HG02973 (cell line): ENCODE measurements at regions not wholly inside any gene's neighbourhood (a gene's known extent, or its start where the extent isn't known, plus 50 kb on each side); places are given as distances from the start of the nearest gene placed in this dataset.

Experiments used
- ATAC-seq: cut with Tn5 transposase; IDR thresholded peaks from one replicate; pipeline ENCODE4 v1.9.1; 2021; ENCODE audit warnings: moderate library complexity; ENCODE audit not compliant: unreplicated experiment

DNA sequence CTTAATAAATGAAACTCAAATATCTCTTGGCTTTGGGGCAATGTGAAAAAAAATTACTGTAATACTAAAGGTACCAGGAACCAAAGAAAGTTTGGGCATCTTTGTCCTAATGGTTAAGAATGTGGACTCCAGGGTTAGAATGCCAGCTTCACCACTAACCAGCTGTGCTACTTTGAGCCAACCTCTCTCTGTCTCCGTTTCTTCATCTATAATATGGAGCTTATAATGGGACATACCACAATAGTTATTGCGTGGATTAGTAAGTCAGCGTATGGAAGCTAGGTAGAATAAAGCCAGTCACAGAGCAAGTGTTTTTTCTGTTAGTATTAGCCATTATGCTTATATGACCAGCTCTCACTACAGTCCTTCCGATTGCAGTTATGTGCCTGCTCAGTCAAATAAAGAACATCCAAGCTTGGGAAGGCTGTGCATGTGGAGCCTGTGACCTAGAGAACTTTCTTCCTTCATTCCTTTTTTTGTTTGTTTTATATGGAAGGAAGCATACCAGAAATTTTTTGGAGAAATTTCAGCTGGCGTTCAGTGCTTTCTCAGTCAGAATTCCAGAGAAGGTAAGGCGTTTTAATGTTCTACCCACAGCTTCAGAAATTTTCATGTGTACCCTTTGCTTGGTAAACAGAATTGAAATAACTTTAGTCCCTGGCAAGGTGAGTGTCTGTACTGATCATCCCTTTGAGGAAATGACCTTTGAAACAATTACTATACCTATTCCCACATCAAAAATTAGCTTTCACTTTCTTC, 114.0 kb upstream of the RND3 start:
- ATAC-seq: no peak

DNA sequence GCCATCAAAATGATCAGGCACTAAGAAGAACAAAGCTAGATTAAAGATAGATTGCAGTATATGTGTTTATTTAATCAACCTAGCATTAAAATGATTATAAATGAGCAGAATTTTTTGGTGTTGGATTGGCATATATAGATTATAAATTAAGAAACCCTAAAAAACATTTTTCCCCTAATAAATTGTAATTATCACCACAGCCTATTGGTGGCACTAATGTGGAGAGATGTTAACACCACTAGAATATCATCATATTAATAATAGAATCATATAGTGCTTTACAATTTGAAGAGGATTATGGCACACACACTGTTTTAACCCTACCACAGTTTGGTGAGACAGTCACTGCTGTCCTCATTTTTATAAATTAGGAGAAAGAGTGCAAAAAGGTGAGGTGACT, 112.4 kb upstream of the RND3 start:
- ATAC-seq: no peak

DNA sequence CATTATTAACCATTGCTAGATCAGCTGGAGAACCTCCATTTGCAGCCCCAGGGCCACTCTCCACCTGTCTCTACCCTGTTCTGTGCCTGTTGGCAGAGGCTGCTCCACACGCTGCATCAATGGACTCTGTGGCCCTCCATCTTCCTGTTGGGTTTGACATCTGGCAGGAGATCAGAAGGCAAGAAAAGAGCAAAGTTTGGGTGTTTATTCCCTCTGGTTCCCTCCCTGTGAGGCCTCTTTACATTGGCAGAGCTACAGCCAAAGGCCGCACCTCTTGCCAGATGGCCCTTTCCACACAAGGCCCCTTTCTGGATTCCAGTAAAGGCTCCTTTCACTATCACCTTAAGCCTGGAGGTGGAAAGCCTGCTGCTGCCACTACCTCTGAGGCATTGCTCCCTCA, 110.9 kb upstream of the RND3 start:
- no peak for ATAC-seq

DNA sequence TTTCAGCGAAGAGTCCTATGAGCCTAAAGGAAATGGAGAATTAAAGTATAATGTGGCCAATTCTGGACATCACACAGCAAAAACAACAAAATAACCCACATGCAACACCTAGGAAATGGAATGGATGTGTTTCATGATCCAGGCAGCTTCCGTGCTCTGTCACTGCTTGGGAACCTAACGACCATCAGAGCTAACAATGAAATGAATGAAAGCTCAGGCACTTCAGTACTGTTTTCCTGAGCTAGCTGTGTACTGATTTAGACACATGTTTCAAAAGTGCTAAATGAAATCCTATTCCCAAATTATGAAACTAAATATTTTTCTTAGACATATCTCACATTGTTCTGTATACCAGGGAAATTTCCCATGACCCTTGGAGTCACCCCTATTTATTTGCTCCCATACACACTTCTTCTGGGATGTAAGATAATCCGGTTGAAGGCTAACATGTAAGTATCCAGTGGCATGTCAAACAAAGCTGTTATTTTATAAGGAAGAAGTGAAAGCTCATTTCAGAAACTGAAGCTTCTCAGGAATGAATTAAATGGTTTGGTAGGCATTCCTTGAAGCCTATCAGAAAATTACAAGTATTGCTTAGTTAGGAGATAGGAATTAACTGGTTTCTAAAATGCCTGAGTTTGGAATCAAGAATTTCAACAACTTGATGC, 108.5 kb upstream of the RND3 start:
- ATAC-seq: no peak

DNA sequence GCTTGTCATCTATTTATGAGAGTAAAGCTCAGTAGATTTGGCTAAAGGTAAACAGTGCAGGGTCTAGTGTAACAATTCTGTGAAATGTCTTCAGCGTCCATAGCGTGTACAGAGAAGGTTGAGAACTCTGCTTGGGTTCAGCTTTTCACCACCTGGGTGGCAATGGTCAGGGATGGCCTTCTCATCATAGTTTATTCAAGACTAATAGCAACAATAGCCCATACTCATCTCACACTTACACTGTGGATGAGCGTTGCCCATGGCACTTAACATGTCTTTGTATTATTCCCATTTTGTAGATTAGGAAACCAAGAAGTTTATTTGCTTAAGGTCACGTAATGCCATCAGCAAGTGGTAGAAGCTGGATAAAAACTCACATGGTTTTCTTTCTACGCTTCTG, 106.8 kb upstream of the RND3 start:
- ATAC-seq: no peak

DNA sequence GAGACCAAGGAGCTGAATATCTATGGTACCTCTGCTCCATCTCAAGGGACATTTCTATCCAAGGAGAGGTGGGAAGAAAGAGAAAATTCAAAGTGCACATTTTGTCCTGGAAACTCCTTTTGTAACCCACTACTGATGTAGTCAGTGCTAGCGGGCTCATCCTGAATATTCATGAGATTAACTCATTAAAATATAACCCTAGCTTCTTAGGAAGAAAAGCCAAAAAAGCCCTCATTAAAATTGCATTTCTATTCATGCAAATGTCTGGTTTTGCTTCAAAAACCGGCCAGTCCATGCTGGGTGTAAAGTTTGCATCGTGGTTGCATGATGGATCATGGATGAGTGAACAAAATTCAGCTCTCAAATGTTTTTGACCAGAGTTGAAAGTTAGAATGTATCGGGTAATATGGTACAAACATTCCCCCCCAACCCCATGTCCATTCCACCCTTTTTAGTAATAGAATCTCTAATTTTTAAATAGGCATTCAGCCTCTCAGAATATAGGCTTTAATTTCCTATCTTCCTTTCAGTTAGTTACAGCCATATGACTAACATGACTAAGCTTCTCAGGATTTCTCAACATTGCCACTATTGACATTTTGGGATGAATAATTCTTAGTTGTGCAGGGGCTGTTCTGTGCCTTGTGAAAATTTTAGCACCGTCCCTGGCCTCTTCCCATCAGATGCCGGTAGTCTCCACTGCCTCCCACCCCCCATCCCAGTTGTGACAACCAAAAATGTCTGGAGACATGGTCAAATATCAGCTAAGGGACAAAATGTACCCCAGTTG, 104.2 kb upstream of the RND3 start:
- ATAC-seq: no peak

DNA sequence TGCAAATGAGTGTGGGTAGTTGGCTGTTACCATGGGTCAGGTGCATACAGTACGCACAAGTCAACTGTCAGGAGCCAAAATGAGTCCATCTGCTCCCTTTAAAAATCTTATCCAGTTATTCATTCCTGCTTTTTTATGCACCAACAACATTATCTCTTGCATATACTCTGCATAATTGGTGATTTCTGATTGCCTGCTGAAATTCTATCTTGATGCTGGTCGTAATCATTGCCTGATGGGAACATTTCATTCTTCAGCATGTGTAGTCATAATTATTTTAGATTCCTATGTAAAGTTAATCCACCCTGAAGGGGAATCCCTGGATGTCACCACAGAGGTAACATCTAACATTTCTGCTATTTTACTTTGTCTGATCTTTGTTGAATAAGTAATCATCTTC, 102.2 kb upstream of the RND3 start:
- ATAC-seq: no peak

DNA sequence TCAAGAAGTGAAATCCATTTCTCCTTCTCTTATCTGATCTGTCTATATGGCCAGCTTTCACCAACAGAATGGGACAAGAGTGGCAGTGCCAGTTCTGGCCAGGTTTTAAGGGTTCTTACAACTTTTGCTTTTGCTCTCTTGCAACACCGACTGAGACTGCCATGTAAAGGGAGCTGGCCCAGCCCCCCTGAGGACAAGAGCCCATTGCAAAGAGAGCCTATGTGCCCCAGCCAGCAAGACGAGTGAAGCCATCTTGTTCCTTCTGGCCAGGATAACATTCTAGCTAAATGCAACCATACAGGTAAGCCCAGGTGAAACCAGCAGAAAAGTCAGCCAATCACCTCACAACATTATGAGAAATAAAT, 101.0 kb upstream of the RND3 start:
- no peak for ATAC-seq

DNA sequence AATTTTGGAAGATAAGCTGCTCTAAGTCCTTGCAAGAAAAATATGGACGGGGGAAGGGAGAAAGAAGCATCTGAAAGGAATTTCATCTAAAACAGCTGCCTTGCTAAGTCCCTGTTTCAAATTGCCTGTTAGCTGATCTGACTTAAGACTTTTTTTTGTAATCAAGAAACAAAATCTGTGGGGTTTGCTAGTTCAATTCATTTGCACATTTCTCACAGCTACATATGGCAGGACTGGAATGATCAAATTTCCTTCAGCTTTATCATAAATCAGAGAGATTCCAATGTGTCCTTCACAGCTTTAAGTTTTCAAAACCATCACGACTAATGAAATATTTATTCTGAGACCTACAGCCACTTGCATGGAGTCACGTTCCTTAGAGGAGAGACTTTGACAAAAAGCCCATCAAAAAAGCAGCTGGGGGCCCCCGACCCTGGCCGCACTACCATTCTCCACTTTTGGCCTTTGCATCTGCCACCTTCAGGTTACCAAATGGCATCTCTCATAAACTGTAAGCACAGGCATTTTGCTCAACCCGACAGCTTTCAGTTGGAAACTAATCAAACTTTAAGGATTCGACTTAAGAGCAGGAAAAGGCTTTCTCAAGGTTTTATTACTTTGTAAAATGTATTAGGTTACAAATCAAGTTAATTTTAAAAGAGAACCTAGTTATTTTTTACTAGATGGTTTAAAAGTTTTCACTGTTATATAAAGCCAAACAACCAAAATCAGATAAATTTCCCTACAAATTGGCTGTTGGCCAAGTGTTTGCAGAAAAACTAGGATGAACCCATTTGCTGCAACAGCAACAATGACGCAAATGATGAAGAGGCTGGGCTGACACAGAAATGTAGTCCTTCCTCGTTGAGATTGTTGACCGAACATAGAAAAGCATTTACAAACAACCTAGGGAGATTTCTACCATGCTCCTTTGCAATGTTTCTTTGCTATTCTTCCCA, 100.4 kb upstream of the RND3 start:
- no peak for ATAC-seq

DNA sequence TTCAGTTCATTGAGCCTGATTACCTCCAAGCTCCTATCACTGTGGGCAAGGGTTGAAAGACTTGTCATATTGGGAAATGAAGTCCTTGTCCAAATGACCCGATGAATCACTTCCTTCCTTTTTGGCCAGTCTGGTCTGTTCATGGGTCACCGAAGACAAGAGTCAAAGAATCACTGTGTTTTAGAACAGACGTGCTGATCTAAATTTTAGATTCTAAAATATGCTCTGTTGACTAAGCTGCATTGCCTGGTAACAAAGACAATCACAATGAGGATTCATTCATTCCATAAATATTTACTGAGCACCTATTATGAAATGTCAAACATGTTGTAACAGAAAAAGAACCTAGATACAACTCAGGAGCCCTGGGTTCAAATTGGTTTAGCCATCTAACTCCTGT, 99.4 kb upstream of the RND3 start:
- no peak for ATAC-seq

DNA sequence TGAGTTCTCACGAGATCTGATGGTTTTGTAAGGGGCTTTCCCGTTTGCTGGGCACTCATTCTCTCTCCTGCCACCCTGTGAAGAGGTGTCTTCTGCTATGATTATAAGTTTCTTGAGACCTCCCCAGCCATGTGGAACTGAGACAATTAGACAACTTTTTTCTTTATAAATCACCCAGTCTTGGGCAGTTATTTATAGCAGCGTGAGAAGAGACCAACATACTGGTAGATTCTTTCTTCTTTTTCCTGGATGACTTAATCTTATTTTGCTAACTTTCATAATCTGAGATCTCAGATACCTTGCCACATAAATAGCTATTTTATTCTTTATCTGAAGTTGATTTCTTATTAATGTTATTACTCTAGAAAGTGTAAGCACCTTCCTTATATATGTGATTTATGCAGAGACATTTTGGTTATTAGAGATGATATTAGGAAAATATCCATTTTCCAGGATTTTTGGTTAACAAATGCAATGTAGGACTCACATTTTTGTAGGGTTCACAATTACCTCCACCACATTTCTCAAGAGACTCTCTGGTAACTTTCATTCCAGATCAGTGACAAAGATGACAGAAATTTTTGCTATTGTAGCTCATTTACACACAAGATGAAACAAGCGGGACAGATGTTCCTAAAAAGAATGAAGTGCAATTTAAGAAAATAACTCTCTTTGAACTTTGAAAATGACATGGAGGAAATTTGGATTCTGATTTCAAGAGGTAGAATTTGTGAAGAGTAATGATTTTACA, 97.9 kb upstream of the RND3 start:
- ATAC-seq: no peak

DNA sequence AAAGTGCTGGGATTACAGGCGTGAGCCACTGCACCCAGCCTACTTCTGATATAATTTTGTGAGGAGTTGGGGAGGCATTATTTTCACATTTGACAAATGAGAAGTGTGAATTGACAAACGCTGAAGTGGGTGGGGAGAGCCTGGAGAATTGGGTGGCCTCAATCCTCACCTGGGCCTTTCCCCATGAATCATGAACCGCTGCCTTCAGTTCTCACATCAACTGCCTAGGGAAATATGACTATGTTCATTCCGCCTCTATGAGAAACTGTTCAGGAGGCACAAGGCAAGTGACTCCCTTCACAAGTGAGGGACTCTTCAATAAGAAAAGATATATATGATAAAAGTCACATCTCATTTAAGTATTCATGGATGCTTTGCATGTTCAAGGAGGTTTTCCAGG, 96.6 kb upstream of the RND3 start:
- ATAC-seq: no peak

DNA sequence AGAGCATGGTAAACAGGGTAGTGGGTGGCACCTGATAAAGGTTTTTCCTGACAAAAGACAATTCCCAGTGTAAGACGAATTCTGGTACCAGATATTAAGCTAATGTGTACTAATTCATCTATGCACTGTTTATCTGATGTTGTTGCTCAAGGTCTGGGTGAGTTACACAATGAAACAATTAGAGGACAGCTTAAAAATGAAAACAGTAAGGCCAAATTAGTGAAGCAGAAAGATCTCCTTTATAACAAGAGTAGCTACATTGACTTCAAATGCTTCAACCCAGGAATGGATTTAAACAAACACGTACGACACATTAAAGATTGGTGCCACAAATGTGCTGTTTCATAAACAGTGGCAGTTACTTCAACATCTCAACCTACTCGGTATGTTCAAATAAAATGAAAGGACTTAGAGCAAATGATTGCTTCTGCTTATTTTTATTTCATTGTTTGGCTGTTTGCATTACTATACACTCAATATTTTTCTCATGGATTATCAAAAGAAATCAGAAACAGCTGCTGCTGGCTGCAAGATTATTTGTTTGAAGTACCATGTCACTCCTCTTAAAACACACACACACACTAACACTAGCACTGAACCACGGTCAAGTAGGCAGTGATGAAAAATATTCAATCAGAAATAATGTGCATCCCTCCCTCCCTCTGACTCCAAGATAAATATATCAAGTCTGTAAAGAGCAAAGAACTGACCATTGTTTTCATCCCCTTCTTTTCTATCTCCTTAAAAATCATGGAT, 94.4 kb upstream of the RND3 start:
- no peak for ATAC-seq

DNA sequence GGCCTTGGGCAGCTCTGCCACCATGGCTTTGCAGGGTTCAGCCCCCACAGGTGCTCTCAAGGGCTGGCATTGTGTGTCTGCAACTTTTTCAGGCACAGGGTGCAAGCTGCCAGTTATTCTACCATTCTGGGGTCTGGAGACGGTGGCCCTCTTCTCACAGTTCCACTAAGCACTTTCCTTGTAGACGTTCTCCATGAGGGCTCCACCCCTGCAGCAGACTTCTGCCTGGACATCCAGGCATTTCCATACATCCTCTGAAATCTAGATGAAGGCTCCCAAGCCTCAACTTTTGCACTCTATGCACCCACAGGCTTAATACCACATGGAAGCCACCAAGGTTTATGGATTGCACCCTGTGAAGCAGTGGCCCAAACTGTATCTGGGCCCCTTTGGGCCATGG, 91.0 kb upstream of the RND3 start:
- ATAC-seq: no peak

DNA sequence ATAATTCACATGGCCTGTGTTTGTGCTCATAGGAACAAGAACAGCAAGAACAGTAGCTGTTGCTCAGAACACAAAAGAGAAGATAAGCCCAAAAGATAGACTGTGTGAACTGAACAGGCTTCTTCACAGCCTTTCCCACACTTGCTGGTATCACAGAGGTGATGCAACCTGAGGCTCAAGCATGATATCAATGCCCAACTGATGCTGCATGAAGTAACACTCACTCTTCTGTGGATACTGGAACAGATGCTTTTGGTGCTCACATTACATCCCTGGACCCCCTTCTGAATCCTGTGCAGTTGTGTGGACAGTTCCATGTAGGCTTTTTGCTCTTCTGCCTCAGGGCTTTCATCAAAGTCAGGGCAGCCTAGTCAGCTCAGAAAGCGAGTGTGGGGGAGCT, 88.4 kb upstream of the RND3 start:
- no peak for ATAC-seq

DNA sequence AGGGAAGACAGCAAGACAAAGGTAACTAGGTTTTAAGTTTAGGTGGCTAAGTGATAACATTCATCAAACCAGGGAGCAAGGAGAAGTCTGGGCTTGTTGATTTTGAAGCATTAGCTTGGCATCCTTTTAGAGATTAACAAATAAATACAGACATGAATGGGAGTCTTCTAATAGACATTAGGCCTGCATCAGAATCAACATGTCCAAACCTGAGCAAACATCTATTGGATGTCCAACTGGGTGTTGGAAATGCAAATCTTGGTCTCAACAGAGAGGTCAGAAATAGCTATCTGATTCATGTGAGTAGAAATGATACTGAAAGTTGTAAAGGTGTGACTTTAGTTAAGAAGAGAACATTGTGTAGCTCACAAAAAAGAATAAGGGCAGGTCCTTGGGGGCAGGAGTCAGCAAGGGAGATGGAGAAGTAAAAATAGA, 85.5 kb upstream of the RND3 start:
- ATAC-seq: peak; percentile 89

DNA sequence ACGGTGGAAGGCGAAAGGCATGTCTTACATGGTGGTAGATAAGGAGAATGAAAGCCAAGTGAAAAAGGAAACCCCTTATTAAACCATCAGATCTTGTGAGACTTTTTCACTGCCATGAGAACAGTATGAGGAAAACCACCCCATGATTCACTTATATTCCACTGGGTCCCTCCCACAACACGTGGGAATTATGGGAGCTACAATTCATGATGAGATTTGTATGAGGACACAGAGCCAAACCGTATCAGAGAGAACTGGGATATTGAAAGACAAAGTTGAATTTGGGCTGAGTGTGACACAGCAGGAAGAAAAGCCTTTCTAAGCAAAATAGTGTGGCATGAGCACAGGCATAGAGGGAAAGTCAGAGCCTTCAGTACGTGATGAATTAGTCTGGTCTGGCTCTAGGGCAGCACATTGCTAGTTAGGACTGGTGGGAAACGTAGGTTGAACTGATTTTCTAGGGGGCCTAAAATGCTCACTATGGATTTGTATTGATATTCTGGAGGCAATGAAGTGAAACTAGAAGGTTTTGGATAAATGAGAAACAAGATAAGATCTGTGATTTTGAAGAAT, 84.8 kb upstream of the RND3 start:
- no peak for ATAC-seq

DNA sequence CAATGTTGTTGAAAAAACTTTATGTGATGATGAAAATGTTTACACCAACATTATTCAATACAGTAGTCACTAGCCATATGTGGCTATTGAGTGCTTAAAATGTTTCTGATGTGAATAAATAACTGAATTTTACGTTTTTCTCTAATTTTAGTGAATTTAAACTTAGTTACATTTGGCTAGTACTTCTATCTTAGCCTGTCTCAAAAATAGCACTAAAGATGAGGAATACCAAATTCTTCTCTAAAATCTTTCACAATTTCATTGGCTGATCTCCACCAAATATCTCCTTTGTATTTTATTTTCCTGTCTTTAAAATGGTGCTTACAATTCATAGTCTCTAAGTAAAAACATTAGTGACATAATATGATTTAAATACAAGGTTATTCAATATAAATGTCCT, 83.7 kb upstream of the RND3 start:
- ATAC-seq: no peak

DNA sequence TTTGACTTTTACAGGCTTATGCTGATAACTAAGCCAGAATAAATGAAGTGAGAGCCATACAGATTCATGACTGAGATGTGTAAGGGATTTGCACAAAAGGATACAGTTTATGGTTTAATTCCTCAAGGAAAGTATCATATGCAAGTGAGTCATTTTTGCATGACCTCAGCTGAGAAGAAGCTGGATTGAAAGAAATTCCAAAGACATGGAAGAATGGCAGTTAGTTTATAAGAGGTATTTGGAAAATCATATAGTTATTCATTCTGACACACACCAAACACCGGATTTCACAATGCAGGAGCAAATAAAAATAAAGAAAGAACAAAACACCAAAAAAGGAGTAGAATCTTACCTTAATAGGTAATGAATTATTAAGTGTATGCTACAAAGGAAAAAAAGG, 83.2 kb upstream of the RND3 start:
- no peak for ATAC-seq
